ENCODE measurements at regions not wholly inside any gene's neighbourhood (a gene's known extent, or its start where the extent isn't known, plus 50 kb on each side); places are given as distances from the start of the nearest gene placed in this dataset.

- TF ChIP-seq CTCF (IDR thresholded peaks at IDR 0.05) (no peak), POLR2A (IDR thresholded peaks at IDR 0.05) (no peak)
Measured at GRCh38 chr2:136211701-136212100, 93.8 kb upstream of the CXCR4 start.

All from tibial nerve (tissue), 3 donors.